GM19240 (cell line): ENCODE measurements at regions not wholly inside any gene's neighbourhood (a gene's known extent, or its start where the extent isn't known, plus 50 kb on each side); places are given as distances from the start of the nearest gene placed in this dataset.

Experiments
- DNase-seq: peaks from one replicate; pipeline ENCODE4 v3.0.0; 2011; ENCODE audit warnings: low spot score; ENCODE audit not compliant: insufficient read length

GRCh38 chr13:79267560-79267959 is 138.5 kb downstream of the RBM26 start:
- no peak for DNase-seq

- DNase-seq: no peak
Observed at GRCh38 chr13:79258489-79258888, 147.6 kb downstream of the RBM26 start.

- no peak for DNase-seq
Observed at GRCh38 chr13:79246578-79246949, 159.5 kb downstream of the RBM26 start.

GRCh38 chr13:79245937-79246577 is 160.0 kb downstream of the RBM26 start:
- DNase-seq: no peak

GRCh38 chr13:79241697-79242096 is 164.4 kb downstream of the RBM26 start:
- no peak for DNase-seq

- DNase-seq: no peak
Observed at GRCh38 chr13:79237981-79238380, 168.1 kb downstream of the RBM26 start.

- DNase-seq: no peak
Observed at GRCh38 chr13:79231887-79232286, 174.2 kb downstream of the RBM26 start.

- DNase-seq: no peak
Observed at GRCh38 chr13:79229761-79230160, 176.3 kb downstream of the RBM26 start.

GRCh38 chr13:79228972-79229371 is 177.1 kb downstream of the RBM26 start:
- no peak for DNase-seq

- no peak for DNase-seq
Observed at GRCh38 chr13:79227418-79227817, 178.6 kb downstream of the RBM26 start.

GRCh38 chr13:79226938-79227337 is 179.1 kb downstream of the RBM26 start:
- no peak for DNase-seq

GRCh38 chr13:79226250-79226649 is 179.8 kb downstream of the RBM26 start:
- no peak for DNase-seq

GRCh38 chr13:79225487-79226232 is 180.4 kb downstream of the RBM26 start:
- DNase-seq: no peak

- DNase-seq: no peak
Observed at GRCh38 chr13:79222427-79223205, 183.4 kb downstream of the RBM26 start.

- no peak for DNase-seq
Observed at GRCh38 chr13:79212064-79212619, 193.9 kb downstream of the RBM26 start.

GRCh38 chr13:79211377-79211776 is 194.7 kb downstream of the RBM26 start:
- no peak for DNase-seq

- no peak for DNase-seq
Observed at GRCh38 chr13:79197933-79198332, 208.1 kb downstream of the RBM26 start.

- DNase-seq: no peak
Observed at GRCh38 chr13:79196843-79197242, 209.2 kb downstream of the RBM26 start.

GRCh38 chr13:79196366-79196765 is 209.7 kb downstream of the RBM26 start:
- no peak for DNase-seq

GRCh38 chr13:79194727-79195126 is 211.3 kb downstream of the RBM26 start:
- no peak for DNase-seq

GRCh38 chr13:79194272-79194671 is 211.8 kb downstream of the RBM26 start:
- DNase-seq: peak; percentile 15

GRCh38 chr13:79191501-79191900 is 214.6 kb downstream of the RBM26 start:
- DNase-seq: no peak
